ENCODE measurements at regions not wholly inside any gene's neighbourhood (a gene's known extent, or its start where the extent isn't known, plus 50 kb on each side); places are given as distances from the start of the nearest gene placed in this dataset.

DNA sequence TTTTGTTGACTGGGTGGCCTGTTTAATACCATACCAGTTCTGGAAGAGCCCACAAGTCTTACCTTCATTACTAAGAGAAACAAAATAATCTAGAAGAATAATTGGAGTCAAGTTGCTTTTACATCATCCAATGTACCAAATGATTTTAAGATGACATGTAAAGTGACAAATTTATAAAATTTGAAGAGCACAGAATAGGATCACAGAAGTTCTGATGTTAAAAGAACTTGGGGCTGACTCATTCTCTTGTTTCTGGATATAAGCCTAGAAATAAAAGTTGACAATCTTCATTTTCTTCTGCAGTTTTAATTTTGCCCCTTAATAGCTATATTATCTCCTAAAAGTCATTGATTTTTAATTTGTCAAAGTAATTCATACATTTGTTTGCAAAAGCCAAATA, 317.5 kb upstream of the MARCKS start:
- TF ChIP-seq FOS (IDR thresholded peaks at IDR 0.05; ENCODE audit: borderline replicate concordance, insufficient read depth, low read length) (no peak), POLR2A (IDR thresholded peaks at IDR 0.05; ENCODE audit: low read depth, low read length) (no peak)
- TF ChIP-seq, protein P1, sequence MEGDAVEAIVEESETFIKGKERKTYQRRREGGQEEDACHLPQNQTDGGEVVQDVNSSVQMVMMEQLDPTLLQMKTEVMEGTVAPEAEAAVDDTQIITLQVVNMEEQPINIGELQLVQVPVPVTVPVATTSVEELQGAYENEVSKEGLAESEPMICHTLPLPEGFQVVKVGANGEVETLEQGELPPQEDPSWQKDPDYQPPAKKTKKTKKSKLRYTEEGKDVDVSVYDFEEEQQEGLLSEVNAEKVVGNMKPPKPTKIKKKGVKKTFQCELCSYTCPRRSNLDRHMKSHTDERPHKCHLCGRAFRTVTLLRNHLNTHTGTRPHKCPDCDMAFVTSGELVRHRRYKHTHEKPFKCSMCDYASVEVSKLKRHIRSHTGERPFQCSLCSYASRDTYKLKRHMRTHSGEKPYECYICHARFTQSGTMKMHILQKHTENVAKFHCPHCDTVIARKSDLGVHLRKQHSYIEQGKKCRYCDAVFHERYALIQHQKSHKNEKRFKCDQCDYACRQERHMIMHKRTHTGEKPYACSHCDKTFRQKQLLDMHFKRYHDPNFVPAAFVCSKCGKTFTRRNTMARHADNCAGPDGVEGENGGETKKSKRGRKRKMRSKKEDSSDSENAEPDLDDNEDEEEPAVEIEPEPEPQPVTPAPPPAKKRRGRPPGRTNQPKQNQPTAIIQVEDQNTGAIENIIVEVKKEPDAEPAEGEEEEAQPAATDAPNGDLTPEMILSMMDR (IDR thresholded peaks at IDR 0.05; ENCODE audit: extremely low read depth in 1 of 2, insufficient read depth in 1 of 2, low read depth in 1 of 2, low read length in 2 of 2) = no peak

Measured in endothelial cell of umbilical vein (primary cell).